ENCODE measurements at regions not wholly inside any gene's neighbourhood (a gene's known extent, or its start where the extent isn't known, plus 50 kb on each side); places are given as distances from the start of the nearest gene placed in this dataset.
"Not testable (repeated sequence)": the region's sequence is repeated elsewhere in the genome, so short reads cannot be mapped to it uniquely, and the experiment has no call there.

DNA sequence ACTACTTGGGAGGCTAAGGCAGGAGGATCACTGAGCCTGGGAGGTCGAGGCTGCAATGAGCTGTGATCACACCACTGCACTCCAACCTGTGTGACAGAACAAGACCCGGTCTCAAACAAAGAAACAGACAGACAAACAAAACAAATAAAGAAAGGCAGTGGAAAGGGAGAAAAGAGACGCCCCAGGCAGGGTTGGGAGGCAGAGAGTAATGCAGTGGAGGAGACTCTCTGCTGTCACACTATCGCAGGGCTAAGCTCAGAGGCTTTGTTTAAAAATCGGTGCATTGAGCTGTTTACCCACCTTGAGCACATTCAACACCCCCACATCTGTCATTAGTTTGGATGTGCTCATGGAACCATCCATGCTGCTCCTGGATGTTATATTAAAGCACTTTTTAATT, 84.2 kb upstream of the RMP24 start:
- DNase-seq (ENCODE audit: low spot score): no peak
- intact Hi-C loops (cut with DNase I): loop anchor here (10.0 kb wide), 1 partner anchor 64 kb away; no protein-coding TSS in a partner anchor
- 57% methylated on average over 5 of the region's 5 CpGs for WGBS

DNA sequence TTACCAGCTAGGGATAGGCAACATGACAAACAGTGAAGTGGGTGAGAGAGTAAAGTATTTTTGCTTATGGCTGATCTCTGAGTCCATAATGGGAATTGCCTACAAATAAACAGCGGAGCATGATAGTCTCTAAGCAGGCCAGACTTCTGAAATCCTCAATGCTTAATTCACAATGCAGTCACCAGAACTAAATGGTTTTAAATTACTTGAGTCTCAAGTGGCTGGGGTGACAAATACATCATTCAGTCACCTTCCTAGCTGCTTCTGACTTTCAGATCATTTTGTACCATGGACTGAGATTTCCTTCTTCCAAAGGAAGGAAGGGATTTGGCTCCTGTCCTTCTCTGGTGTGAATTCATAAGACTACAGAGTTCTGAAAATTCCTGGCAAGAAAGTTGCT, 82.8 kb upstream of the RMP24 start:
- no peaks in the 10 kb centered on the region for H3K36me3 ChIP-seq
- intact Hi-C loops (cut with DNase I): loop anchor here (10.0 kb wide), 1 partner anchor 65 kb away; no protein-coding TSS in a partner anchor
- WGBS: 100% methylated on average over 1 of the region's 1 CpG
- TF ChIP-seq, protein P1, sequence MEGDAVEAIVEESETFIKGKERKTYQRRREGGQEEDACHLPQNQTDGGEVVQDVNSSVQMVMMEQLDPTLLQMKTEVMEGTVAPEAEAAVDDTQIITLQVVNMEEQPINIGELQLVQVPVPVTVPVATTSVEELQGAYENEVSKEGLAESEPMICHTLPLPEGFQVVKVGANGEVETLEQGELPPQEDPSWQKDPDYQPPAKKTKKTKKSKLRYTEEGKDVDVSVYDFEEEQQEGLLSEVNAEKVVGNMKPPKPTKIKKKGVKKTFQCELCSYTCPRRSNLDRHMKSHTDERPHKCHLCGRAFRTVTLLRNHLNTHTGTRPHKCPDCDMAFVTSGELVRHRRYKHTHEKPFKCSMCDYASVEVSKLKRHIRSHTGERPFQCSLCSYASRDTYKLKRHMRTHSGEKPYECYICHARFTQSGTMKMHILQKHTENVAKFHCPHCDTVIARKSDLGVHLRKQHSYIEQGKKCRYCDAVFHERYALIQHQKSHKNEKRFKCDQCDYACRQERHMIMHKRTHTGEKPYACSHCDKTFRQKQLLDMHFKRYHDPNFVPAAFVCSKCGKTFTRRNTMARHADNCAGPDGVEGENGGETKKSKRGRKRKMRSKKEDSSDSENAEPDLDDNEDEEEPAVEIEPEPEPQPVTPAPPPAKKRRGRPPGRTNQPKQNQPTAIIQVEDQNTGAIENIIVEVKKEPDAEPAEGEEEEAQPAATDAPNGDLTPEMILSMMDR (IDR thresholded peaks at IDR 0.05): no peak
- TF ChIP-seq POLR2A (IDR thresholded peaks at IDR 0.05) (no peak), POLR2AphosphoS5 (IDR thresholded peaks at IDR 0.05) (no peak)
- no peak overlapping the region for H3K27ac ChIP-seq
- no peak for DNase-seq (ENCODE audit: low spot score)
- H3K4me3 ChIP-seq: no peak overlapping the region
- no peaks in the 10 kb centered on the region for H3K4me1 ChIP-seq (replicated peaks)
- H3K27me3 ChIP-seq (replicated peaks; ENCODE audit: insufficient read depth): no peaks in the 10 kb centered on the region
- no peaks in the 10 kb centered on the region for H3K9me3 ChIP-seq

More for the DNA sequence above, 84.2 kb upstream of the RMP24 start:
- H3K36me3 ChIP-seq: no peaks in the 10 kb centered on the region
- H3K27ac ChIP-seq: no peak overlapping the region
- TF ChIP-seq, protein P1 (IDR thresholded peaks at IDR 0.05): no peak
- TF ChIP-seq POLR2AphosphoS5 (IDR thresholded peaks at IDR 0.05): no peak
- TF ChIP-seq POLR2A (IDR thresholded peaks at IDR 0.05): no peak
- H3K4me3 ChIP-seq: no peak overlapping the region
- H3K9me3 ChIP-seq: no peaks in the 10 kb centered on the region
- H3K4me1 ChIP-seq (replicated peaks): no peaks in the 10 kb centered on the region
- H3K27me3 ChIP-seq (replicated peaks; ENCODE audit: insufficient read depth): no peaks in the 10 kb centered on the region

DNA sequence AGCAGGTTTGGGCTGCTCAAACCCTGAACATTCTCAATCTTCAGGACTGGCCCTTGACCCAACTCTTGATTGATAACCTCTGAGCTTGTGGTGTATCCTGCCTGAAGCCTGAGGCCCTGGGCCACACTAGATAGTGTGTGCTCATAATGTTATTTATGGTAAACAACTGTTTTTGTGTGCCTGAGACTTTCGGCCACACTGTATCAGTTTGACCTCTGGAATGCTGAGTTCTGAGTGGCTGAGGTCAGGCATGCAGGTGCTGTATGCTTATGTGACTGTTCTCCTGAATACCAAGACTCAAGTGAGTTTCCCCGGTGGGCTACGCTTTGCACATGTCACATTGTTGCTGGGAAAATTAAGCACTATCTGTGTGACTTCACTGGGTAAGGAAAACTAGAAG, 82.2 kb upstream of the RMP24 start:
- no peak for DNase-seq (ENCODE audit: low spot score)
- no peaks in the 10 kb centered on the region for H3K4me1 ChIP-seq (replicated peaks)
- no peaks in the 10 kb centered on the region for H3K36me3 ChIP-seq
- H3K9me3 ChIP-seq: no peaks in the 10 kb centered on the region
- no peak for TF ChIP-seq POLR2A (IDR thresholded peaks at IDR 0.05)
- TF ChIP-seq POLR2AphosphoS5 (IDR thresholded peaks at IDR 0.05): no peak
- TF ChIP-seq, protein P1 (IDR thresholded peaks at IDR 0.05): no peak
- H3K27me3 ChIP-seq (replicated peaks; ENCODE audit: insufficient read depth): no peaks in the 10 kb centered on the region
- intact Hi-C loops (cut with DNase I): no loop called here
- H3K27ac ChIP-seq: no peak overlapping the region
- WGBS: 75% methylated on average over 3 of the region's 3 CpGs
- H3K4me3 ChIP-seq: no peak overlapping the region

DNA sequence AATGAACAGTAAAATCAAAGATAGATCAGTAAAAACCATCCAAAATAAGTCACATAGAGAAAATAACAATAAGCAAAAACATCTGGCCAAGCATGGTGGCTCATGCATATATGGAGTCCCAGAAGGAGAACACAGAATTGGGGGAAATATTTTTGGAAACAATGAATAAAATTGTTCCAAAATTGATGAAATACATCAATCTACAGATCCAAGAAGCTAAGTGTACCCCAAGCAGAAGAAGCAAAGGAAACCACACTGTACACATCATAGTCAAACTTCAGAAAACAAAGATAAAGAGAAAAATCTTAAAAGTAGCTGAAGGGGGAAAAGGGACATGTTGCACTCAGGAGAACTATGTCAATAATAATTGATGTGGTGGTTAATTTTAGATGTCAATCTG, 80.4 kb upstream of the RMP24 start:
- DNase-seq (ENCODE audit: low spot score): no peak
- TF ChIP-seq, protein P1 (IDR thresholded peaks at IDR 0.05): no peak
- no peak for TF ChIP-seq POLR2A (IDR thresholded peaks at IDR 0.05)
- TF ChIP-seq POLR2AphosphoS5 (IDR thresholded peaks at IDR 0.05): no peak
- Histone ChIP-seq H3K27me3 (replicated peaks; ENCODE audit: insufficient read depth) (no peaks in the 10 kb centered on the region), H3K4me1 (replicated peaks) (no peaks in the 10 kb centered on the region), H3K27ac (no peak overlapping the region), H3K36me3 (no peaks in the 10 kb centered on the region), H3K9me3 (no peaks in the 10 kb centered on the region), H3K4me3 (no peak overlapping the region)
- intact Hi-C loops (cut with DNase I): no loop called here

DNA sequence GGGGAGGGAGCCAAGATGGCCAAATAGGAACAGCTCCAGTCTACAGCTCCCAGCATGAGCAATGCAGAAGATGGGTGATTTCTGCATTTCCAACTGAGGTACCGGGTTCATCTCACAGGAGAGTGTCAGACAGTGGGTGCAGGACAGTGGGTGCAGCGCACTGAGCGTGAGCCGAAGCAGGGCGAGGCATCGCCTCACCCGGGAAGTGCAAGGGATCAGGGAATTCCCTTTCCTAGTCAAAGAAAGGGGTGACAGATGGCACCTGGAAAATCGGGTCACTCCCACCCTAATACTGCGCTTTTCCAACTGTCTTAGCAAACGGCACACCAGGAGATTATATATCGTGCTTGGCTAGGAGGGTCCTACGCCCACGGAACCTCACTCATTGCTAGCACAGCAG, 75.0 kb upstream of the RMP24 start:
- H3K27ac ChIP-seq; H3K27me3 ChIP-seq (replicated peaks; ENCODE audit: insufficient read depth); H3K4me1 ChIP-seq (replicated peaks); H3K4me3 ChIP-seq; intact Hi-C loops (cut with DNase I); H3K9me3 ChIP-seq; H3K36me3 ChIP-seq; DNase-seq (ENCODE audit: low spot score): not testable (repeated sequence)
- WGBS: 89% methylated on average over 13 of the region's 13 CpGs
